Left ventricle myocardium inferior (tissue), 1 donor: ENCODE measurements at regions not wholly inside any gene's neighbourhood (a gene's known extent, or its start where the extent isn't known, plus 50 kb on each side); places are given as distances from the start of the nearest gene placed in this dataset.
"Not testable (repeated sequence)": the region's sequence is repeated elsewhere in the genome, so short reads cannot be mapped to it uniquely, and the experiment has no call there.

Experiments
- DNase-seq: peaks from one replicate; pipeline ENCODE4 v3.0.0-alpha.2; 2020
- H3K27ac ChIP-seq: fragments of 200-600 bp; replicated peaks from 2 replicates; pipeline ENCODE4 v1.8.0; 2021
- H3K27me3 ChIP-seq: fragments of 200-600 bp; 2 replicates; pipeline ENCODE4 v1.8.0; 2021; ENCODE audit warnings: low read depth
- H3K36me3 ChIP-seq: fragments of 200-600 bp; 2 replicates; pipeline ENCODE4 v1.8.0; 2021
- H3K4me1 ChIP-seq: fragments of 200-600 bp; 2 replicates; pipeline ENCODE4 v1.8.0; 2021
- H3K4me3 ChIP-seq: fragments of 200-600 bp; 2 replicates; pipeline ENCODE4 v1.8.0; 2021; ENCODE audit warnings: mild to moderate bottlenecking, moderate library complexity
- H3K9me3 ChIP-seq: fragments of 200-600 bp; replicated peaks from 2 replicates; pipeline ENCODE4 v1.8.0; 2021
- CTCF ChIP-seq: fragments of 200-600 bp; IDR thresholded peaks from 2 replicates; pipeline ENCODE4 v1.8.0; 2021; ENCODE audit warnings: antibody characterized with exemption, mild to moderate bottlenecking, borderline replicate concordance
- intact Hi-C: fragments of 100-400 bp; cut with micrococcal nuclease; formaldehyde crosslinking; loops from one replicate; pipeline ENCODE4 v1.11.0; 2022
- donor health status: DM: no; HTN: yes; CAD: no; lungs with severe emphysema.

GRCh38 chr21:33146467-33146866 lies 76.5 kb downstream of the OLIG1 start:
- no peaks in the 10 kb centered on the region for H3K9me3 ChIP-seq
- intact Hi-C loops: no loop called here
- peaks cover 97% of the 10 kb centered on the region for H3K27me3 ChIP-seq

GRCh38 chr21:33149181-33149580 lies 79.2 kb downstream of the OLIG1 start:
- intact Hi-C loops: no loop called here
- no peaks in the 10 kb centered on the region for H3K9me3 ChIP-seq
- H3K27me3 ChIP-seq: peaks cover 97% of the 10 kb centered on the region
- no peak overlapping the region for H3K27ac ChIP-seq
- H3K4me3 ChIP-seq: no peak overlapping the region
- no peaks in the 10 kb centered on the region for H3K36me3 ChIP-seq
- no peak for DNase-seq
- no peaks in the 10 kb centered on the region for H3K4me1 ChIP-seq
- no peak for TF ChIP-seq CTCF

More at GRCh38 chr21:33146467-33146866, 76.5 kb downstream of the OLIG1 start:
- DNase-seq: no peak
- no peaks in the 10 kb centered on the region for H3K4me1 ChIP-seq
- H3K4me3 ChIP-seq: no peak overlapping the region
- no peak for TF ChIP-seq CTCF
- no peaks in the 10 kb centered on the region for H3K36me3 ChIP-seq
- no peak overlapping the region for H3K27ac ChIP-seq

- H3K9me3 ChIP-seq, H3K4me1 ChIP-seq, H3K27ac ChIP-seq, H3K36me3 ChIP-seq, H3K4me3 ChIP-seq, intact Hi-C loops, DNase-seq: not testable (repeated sequence)
- peaks cover 92% of the 10 kb centered on the region for H3K27me3 ChIP-seq
Observed at GRCh38 chr21:33150968-33151367, 78.8 kb upstream of the IFNAR2 start.

- intact Hi-C loops: no loop called here
- no peak for TF ChIP-seq CTCF
Observed at GRCh38 chr21:33151941-33152731, 77.6 kb upstream of the IFNAR2 start.

GRCh38 chr21:33152732-33153130 lies 77.0 kb upstream of the IFNAR2 start:
- H3K36me3 ChIP-seq: no peaks in the 10 kb centered on the region
- H3K4me1 ChIP-seq: no peaks in the 10 kb centered on the region
- H3K9me3 ChIP-seq: no peaks in the 10 kb centered on the region
- no peak for DNase-seq
- H3K4me3 ChIP-seq: no peak overlapping the region
- intact Hi-C loops: no loop called here
- H3K27me3 ChIP-seq: peaks cover 88% of the 10 kb centered on the region
- H3K27ac ChIP-seq: no peak overlapping the region
- TF ChIP-seq CTCF: no peak

More at GRCh38 chr21:33151941-33152731, 77.6 kb upstream of the IFNAR2 start:
- Histone ChIP-seq H3K27me3 (peaks cover 90% of the 10 kb centered on the region), H3K9me3 (no peaks in the 10 kb centered on the region), H3K4me3 (no peak overlapping the region), H3K4me1 (no peaks in the 10 kb centered on the region), H3K27ac (no peak overlapping the region), H3K36me3 (no peaks in the 10 kb centered on the region)
- DNase-seq: no peak

GRCh38 chr21:33155005-33155404 lies 74.7 kb upstream of the IFNAR2 start:
- no peak for DNase-seq
- Histone ChIP-seq H3K36me3 (no peaks in the 10 kb centered on the region), H3K27me3 (peaks cover 80% of the 10 kb centered on the region), H3K4me1 (no peaks in the 10 kb centered on the region), H3K27ac (no peak overlapping the region), H3K9me3 (peaks cover 13% of the 10 kb centered on the region), H3K4me3 (no peak overlapping the region)
- intact Hi-C loops: no loop called here
- TF ChIP-seq CTCF: no peak
